ENCODE measurements at regions not wholly inside any gene's neighbourhood (a gene's known extent, or its start where the extent isn't known, plus 50 kb on each side); places are given as distances from the start of the nearest gene placed in this dataset.

DNA sequence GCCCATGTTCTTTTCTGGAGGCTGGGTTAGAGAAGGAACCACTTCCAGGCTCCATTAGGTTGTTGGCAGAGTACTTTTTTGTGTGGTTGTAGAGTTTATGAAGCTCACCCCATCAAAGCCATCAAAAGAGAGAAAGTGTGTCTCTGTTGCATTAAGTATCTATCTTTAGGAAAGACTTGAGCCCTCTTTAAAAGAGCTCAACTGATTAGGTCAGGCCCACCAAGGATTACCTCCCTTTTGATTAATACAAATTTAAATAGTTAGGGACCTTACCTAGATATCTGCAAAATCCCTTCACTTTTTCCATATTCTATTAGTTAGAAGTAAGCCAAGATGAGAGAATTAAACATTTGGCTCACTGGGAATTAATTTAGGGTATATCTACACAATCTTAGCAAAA is 460.4 kb downstream of the PPARGC1A start:
- TF ChIP-seq EP300 (IDR thresholded peaks at IDR 0.05) (no peak), POLR2AphosphoS5 (IDR thresholded peaks at IDR 0.05) (no peak), POLR2A (IDR thresholded peaks at IDR 0.05) (no peak)
- TF ChIP-seq, protein P1, sequence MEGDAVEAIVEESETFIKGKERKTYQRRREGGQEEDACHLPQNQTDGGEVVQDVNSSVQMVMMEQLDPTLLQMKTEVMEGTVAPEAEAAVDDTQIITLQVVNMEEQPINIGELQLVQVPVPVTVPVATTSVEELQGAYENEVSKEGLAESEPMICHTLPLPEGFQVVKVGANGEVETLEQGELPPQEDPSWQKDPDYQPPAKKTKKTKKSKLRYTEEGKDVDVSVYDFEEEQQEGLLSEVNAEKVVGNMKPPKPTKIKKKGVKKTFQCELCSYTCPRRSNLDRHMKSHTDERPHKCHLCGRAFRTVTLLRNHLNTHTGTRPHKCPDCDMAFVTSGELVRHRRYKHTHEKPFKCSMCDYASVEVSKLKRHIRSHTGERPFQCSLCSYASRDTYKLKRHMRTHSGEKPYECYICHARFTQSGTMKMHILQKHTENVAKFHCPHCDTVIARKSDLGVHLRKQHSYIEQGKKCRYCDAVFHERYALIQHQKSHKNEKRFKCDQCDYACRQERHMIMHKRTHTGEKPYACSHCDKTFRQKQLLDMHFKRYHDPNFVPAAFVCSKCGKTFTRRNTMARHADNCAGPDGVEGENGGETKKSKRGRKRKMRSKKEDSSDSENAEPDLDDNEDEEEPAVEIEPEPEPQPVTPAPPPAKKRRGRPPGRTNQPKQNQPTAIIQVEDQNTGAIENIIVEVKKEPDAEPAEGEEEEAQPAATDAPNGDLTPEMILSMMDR (IDR thresholded peaks at IDR 0.05), result no peak
